ENCODE measurements at regions not wholly inside any gene's neighbourhood (a gene's known extent, or its start where the extent isn't known, plus 50 kb on each side); places are given as distances from the start of the nearest gene placed in this dataset.

DNA sequence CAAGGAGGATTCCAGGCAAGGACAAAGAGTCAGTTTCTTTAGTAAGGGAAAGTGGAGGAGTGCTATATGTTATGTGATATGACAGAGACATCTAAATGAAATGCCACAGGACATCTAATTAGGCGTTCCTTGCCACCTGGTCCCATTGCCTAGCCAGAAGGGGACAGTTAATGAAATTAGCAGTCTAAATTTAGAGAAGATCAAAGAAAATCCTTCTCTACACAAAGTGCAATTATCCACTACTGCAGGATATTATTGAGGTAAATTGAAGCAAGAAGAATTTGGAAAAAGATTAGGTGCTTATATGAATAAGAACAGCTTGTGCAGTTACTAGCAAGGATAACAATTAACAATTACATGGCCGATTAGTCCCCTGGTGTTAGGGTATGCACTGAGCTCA, 495.3 kb upstream of the NMUR2 start:
- no peak for DNase-seq

DNA sequence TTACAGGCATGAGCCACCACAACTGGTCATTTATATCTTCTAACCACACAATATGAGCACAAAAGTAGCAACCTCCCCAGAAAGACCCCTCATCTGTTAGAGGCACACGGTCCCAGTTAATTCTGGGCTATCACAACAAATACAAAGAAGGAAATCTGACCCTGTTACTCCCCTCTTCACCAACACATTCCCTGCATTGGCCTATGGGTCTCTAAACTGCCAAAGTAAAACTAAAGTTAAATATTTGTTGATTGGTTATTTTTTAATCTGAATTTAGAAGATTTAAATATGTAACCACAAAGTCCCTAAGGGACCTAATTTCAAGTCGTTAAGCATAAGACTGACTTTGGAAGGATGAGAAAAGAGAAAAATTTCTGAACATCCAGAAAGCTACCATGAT, 496.7 kb upstream of the NMUR2 start:
- no peak for DNase-seq

DNA sequence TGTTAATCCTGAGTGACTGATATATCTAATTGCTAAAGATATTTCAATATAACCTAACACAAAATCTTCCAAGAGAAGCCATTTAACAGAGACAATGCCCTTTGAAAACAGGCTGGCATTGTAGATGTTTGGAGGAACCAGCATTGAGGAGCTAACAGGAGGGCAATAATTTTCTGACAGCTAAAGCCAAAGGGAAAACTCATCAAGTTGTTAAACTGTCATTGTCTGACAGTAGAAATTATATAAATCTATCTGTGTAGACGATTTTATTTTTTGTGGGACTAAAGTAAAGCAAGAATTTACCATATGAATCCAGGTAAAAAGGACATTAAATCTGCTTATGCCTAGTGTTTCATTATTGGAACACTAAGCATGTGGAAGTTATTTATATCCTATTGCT, 500.2 kb upstream of the NMUR2 start:
- DNase-seq: no peak

DNA sequence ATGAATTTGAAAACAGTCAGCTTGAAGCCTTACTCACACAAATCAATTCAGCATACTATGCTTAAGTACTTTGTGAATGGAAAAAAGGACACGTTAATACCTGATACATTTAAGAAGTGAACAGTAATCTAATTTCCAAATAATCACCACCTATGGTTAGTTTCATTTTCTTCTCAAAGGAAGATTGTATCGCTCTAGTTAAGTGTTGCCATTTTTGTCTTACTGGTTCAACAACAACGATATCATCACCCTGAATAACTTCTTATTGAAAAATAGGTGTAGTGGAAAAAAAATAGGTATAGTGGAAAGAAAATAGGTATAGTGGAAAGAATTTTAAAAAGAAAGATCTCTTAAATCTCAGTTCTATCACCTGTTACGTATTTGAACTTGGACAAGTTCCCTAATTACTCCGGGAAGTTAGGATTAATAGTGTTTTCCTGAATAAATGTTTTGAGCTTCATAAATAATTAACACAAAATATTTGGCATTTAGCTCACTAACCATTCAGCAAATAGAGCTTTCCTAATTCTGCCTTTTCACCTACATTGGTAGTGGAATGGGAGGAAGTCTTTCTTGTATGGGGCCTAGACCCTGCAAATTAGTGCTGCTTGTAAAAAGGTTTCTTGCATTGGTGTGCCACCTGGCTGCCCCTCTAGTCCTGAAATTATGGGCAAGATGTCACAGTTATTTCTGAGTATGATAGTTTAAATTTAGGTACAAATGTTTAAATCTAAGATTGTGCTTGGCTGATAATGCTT, 502.6 kb upstream of the NMUR2 start:
- DNase-seq: no peak

DNA sequence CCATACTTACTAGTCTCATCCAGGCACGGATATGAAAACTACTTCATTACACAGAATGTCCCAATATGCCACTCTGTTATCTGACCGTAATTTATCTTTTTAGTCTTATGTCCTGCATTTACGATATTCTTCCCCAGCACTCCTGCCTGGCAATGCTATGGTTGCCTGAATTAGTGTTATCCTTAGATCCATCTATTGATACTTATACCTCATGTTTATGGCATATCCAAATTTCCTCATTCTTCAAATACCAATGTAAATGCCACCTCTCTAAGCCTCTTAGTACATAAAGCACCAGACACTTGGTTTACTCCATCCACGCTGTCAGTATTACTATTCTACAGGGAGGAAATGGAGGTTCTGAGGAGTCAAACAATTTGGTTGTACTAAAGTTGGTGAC, 507.8 kb upstream of the NMUR2 start:
- DNase-seq: no peak

DNA sequence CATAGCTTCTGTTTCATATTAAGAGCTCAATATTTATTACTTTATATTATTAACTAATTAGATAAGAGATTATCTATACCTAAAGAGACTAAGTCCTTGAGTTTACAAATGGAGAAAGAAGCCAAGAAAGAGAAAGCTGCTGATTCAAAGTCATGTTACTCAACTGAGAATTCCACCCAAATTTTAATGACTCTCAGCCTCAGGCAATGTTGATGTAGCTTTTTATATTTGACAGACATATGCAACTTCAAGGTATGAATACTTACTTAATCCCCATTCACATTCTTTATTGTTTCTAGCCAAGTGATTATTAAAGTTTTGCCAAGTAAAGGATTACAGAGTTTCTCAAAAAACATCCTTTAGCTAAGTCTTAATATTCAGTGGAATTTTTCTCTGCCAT, 527.5 kb upstream of the NMUR2 start:
- DNase-seq: no peak

DNA sequence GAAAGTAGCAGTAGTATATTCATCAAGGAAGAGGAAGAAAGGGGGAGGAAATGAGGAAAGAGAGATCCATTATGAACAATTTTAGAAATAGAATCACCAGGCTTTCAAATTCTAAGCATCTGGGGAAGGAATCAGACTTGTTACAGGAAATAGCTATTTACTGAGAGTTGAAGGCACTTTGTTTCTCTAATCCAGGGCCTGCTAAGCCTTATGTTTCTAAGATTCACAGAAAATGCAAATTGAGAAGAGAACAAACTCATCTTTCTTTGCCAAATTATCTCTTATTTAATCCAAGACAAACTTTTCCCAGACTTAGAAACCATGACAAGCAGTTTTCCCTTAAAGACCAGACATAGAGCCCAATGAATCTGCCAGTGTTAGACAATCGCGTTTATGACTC, 528.0 kb upstream of the NMUR2 start:
- no peak for DNase-seq

DNA sequence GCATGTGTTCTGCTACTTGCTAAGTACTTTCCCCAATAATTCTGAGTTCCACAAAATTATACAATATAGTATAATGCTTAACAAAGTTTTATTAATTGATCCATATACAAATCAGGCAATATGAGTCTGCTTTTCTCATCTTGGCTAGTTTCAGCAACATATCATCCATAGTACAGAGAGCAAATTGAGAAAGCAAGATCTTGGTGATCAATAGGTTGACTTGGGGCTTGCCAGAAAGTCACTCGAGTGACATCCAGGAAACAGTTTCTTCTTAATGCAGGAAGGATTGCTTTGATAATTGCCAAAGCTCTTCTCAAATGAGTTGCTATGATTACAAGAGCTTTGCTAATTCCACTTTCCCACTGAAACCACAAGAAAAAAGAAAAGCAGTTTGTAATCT, 533.6 kb upstream of the NMUR2 start:
- no peak for DNase-seq

DNA sequence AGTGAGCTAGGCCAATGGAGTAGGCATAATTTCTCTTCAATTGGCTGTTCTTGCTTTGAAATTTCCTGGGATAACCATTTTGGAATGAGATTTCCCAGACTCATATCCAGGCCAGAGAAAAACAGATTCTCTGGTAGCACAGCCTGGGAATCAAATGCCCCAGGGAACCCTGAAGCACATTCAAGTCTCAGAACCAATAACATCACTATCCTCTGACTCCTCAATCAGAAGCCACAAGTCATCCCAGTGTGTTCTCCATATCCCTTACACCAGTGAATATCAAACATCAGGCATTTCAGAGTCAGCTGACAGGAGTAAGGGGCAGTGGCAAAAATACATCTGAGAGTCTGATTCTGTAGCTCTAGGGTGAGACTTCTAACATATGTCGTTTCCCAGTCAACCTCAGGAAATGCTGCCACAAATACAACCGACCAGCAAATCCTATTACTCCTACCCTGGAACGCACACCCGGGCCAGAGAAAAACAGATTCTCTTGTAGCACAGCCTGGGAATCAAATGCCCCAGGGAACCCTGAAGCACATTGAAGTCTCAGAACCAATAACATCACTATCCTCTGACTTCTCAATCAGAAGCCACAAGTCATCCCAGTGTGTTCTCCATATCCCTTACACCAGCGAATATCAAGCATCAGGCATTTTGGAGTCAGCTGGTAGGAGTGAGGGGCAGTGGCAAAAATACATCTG, 537.7 kb upstream of the NMUR2 start:
- DNase-seq: no peak

DNA sequence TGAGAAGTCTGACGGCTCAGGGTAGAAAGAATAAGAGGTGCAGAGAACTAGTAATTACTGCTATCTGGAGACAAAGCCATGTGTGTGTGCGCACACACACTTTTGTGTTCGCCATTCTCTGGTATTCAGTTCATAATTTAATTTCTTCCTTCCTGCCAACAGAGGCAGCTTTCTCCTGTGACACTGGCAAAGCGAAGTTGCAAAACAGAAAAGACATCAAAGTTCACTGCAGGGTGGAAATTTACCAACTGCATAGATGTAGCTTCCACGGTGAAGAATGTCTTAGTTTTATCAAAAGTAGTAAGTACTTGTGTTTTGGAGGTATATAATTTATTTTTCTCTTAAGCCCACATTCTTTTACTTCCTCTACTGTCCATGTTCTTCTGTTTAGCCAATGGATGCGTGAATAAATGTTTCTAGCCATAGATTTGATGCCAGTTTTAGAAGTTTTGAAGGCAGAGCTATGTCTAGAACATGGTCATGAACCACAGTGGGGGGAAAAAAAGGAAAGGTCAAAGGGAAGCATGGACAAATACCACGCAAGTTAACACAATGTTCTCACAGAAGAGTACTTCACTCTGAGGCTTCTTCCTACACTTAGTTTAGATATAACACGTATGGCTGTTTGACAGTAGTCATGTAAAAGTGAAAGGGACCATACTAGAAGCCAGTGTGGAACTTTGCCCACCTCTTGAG, 536.5 kb upstream of the GRIA1 start:
- DNase-seq: no peak

DNA sequence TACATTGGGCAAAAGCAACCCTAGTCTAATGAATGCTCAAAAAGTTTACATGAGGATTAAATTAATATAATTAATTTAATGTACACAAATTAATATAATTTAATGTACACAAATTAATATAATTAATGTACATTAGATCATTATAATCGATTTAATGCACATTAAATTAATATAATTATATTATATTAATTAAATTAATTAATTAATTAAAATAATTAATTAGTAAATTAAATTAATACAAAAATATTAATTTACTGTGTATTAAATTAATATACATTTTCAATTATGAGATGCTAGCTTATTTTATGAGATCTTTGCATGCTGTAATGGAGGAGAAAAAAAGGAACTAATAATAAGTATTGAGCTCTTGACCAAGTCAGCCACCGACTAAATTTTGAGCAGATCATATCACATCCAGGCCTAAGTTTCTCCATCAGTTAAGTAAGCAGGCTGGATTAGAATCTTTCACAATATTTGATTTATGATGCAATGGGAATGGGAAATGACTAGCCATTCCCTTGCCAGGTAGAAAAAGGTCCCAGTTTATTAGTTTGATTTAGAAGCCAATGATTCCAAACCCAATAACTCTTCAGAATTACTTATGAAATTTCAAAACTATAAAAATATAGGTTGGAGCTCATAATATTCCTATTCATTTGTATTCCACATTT, 533.4 kb upstream of the GRIA1 start:
- no peak for DNase-seq

DNA sequence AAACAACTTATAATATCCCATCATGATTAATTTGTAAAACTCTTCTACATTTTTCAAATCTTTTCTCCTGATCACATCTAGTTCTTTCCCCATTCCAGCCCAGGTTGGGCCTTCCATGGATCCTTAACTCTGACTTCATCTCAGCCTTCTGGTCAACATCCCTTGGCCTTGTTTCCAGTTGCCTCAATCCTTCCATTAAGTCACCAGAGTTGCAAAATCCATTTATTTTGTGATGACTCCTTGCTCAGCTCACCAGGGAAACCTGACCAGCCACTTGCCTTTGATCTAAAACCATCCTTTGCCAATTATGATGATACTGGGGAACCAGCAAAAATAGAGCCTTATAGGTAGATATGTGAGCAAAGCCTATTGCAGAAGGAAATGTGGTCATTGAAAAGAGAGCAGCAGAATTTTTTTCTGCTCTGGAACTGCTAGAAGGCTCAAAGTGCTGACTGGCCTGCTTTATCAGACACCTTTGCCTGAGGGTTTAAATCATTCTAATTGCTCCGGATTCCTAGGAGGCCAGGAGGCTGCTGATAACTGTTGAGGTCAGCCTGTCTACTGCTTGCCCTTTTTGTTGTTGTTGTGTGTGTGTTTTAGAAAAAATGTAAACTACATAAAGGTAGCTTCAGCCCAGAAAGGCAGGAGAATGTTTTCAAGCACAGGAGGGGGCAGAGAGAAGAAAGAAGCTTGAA, 512.2 kb upstream of the GRIA1 start:
- no peak for DNase-seq

DNA sequence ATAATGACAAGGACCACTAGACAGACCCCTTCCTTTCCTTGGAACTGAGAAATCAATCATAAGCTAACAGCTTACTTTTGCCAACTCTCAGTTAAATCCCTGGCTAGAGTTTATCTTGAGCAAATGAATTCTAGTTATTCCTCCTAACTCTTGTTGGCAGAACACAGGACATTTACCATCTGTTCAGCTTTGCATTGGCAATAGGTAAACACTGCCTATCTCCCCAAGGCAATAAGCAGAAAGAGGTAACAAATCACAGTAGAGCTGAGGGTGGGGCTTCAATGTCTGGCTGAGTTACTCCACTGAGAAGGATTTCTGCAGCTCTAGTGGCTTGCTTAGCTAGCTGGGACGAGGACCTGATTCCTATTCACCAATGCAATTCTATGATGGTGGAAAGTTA, 503.3 kb upstream of the GRIA1 start:
- no peak for DNase-seq

DNA sequence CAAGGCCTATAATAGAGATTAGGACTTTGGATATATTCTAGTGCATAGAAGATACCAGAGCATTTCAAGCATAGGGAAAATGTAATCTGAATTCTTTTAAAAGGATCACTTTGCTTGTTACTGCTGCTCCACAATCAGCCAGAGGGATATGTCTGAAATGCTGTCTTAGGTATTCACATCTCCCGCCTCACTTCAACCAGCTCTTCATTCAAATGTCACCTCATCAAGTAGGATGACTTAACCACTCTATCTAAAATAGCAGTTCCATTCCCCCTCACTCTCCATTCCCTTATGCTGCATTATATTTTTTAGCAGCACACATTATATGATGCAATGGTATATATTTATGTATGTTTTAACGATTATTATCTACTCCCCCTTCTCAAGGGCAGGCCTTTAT, 500.3 kb upstream of the GRIA1 start:
- no peak for DNase-seq

DNA sequence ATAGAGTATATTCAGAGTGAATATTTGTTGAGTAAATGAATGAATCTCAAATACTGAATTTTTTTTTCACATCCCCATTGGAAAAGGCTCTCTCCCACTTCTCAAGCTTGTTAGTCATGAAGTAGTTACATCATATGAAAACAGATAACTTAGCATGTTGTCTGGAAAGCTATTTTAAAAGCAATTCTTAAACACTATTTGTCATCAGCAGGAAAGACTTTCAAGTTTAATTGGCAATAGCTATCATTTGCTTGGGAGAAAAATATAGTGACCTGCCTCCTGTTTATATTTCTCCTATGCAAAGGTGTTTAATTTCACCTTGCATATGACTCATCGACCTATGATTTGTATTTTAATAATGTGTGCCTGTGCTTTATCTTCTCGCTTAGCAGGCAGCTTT, 499.8 kb upstream of the GRIA1 start:
- DNase-seq: no peak

DNA sequence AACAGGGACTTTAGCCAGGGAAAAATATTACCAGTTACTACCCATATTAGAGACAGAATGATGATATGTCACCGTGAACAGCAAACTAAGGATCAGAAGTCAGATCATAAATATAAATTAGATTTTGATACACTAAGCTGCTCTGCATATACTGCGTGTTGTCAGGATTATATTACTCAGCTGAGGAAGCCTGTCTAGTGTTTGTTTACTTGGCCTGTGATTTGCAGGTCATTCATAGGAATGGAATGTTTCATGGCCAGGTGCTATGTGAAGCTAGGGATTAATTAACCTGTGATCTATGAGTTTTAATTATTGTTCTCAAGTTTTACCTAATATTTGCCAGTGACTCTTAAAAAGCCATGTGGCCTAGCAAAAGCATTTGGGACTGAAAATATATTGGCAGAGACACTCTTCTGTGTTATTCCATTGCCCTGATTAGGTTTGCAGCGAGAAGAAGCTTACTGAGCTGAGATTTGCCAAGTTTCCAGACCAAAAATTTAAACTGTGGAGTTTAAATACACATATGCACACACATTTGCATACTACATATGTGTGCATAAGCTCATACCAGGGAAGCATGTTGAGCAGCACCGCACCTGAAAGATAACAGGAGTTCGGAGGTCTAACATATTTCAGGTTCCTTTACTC, 496.3 kb upstream of the GRIA1 start:
- DNase-seq: no peak

DNA sequence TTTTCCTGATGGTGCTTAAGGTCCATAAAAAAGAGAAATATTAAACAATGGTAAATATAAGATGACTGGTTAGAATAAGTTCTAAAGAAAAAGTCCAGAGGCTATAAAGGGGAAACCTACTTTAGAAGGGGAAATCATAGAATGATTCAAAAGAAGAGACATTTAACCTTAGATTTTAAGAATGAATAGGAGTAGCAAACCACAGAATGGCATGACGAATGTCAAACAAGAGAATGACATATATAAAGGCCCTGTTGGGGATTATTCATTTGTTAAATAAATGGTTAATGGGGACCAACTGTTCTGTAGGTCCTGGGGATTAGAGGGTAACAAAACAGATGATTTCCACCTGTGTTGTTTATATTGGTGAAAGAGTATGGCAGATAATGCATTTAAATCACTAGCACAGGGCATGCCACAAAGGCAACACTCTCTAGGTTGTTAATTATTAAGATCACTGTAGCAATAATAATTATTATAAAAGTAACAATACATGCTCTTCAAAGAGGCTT, 495.2 kb upstream of the GRIA1 start:
- DNase-seq: no peak

DNA sequence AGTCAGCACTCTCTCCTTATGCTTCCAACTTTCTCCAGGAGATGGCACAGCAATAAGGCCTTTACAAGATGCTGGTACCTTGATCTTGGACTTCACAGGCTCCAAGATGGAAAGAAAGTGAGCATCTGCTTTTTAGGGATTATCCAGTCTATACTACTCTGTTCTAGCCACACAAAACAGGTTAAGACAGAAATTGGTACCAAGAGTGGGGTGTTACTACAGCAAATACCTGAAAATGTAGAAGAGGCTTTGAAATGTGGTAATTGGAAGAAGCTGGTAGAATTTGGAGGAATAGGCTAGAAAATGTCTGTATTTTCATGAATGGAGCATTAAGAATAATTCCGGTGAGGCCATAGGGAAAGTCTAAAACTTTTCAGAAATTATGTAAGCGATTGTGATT, 484.8 kb upstream of the GRIA1 start:
- no peak for DNase-seq

DNA sequence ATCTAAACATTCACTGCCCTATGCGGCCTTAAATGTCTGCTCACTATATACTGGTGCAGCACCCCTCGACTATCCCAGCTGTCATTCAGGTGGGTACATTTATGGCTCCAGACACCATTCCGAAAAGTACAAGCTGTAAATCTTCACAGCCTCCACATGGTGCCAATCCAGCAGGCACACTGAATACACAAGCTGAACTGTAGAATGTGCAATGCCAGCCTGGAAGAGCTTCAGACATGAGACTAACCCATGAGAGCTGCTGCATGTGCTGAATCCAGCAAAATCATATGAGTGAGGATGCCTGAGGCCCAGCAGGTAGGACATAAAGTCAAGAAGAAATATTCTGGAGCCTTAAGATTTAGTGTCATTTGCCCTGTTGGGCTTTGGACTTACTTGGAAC, 483.8 kb upstream of the GRIA1 start:
- no peak for DNase-seq

DNA sequence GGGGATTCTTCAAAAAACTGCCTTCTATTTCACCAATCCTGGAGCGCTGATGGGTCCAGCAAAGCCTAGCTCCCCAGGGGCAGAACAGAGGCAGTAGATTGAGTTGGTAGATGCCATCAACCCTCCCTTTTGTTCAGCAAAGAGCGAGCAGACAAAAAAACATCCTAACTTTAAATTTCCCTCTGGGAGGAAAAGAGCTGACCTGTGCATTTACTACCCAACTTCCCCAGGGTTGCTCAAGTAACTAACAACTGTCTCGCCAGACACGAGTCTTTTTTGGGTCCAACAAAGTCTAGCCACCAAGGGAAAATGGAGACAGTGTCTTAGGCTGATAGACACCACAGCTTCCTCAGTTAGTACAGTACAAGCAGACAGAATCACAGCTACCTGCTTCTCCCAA, 476.3 kb upstream of the GRIA1 start:
- no peak for DNase-seq

DNA sequence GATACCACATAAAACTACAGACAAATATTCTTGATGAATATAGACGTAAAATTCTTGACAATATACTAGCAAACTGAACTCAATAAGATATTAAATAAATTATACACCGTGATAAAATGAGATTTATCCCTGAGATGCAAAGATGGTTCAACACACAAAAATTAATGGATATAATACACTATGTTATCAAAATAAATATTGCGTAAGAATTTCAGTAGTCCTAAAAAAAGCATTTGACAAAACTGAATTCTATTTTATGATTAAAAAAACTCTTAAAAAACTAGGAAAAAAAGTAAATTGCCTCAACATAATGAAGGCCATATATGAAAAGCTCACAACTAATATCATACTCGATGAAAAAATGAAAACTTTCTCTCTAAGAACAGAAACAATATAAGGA, 472.3 kb upstream of the GRIA1 start:
- no peak for DNase-seq
